Dendritic cell treated with granulocyte-macrophage colony-stimulating factor and Interleukin-4, amounts not matched to agents 40 ng/mL and 50 ng/mL, for 4 days (primary cell): ENCODE measurements at regions not wholly inside any gene's neighbourhood (a gene's known extent, or its start where the extent isn't known, plus 50 kb on each side); places are given as distances from the start of the nearest gene placed in this dataset.

ENCODE experiments used
- H3K27ac Mint-ChIP-seq: one replicate; pipeline ENCODE4 v1.8.0; 2022; ENCODE audit warnings: mild to moderate bottlenecking, mixed read lengths
- H3K27me3 Mint-ChIP-seq: one replicate; pipeline ENCODE4 v1.8.0; 2022; ENCODE audit warnings: mild to moderate bottlenecking, mixed read lengths
- H3K36me3 Mint-ChIP-seq: one replicate; pipeline ENCODE4 v1.8.0; 2022; ENCODE audit warnings: low read depth, mixed read lengths
- H3K4me1 Mint-ChIP-seq: one replicate; pipeline ENCODE4 v1.8.0; 2022; ENCODE audit warnings: low read depth, mixed read lengths
- H3K4me3 Mint-ChIP-seq: one replicate; pipeline ENCODE4 v1.8.0; 2022; ENCODE audit warnings: mild to moderate bottlenecking, moderate library complexity, mixed read lengths
- H3K9me3 Mint-ChIP-seq: one replicate; pipeline ENCODE4 v1.8.0; 2022; ENCODE audit warnings: mixed read lengths
- intact Hi-C: fragments of 100-400 bp; cut with micrococcal nuclease; formaldehyde crosslinking; loops from one replicate; pipeline ENCODE4 v1.15.0; 2022

GRCh38 chr4:82232891-82233290 is 140.9 kb downstream of the HNRNPD start:
- H3K4me1 Mint-ChIP-seq = peaks cover 16% of the 10 kb centered on the region
- no peak overlapping the region for H3K27ac Mint-ChIP-seq
- intact Hi-C loops = no loop called here
- peaks cover 8% of the 10 kb centered on the region for H3K9me3 Mint-ChIP-seq
- no peaks in the 10 kb centered on the region for H3K27me3 Mint-ChIP-seq
- no peaks in the 10 kb centered on the region for H3K36me3 Mint-ChIP-seq
- H3K4me3 Mint-ChIP-seq = no peak overlapping the region

DNA sequence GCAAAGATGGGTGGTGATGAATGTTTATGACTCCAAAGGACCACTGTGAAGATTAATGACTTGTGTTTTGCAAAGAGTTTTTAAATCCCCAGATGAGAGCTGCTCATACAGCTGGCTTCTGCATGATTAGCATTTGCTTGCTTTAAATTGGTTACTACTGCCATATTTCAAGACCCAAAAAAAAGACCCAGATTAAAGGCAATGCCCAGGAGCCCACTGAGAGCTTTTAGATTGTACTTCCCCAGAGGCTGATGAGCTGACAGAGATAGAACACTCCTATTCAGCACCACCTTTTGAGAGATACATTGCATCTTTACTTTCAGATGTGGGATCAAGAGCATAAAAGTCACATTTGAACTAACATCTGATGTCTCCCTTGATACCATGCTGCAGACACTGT is 142.0 kb downstream of the HNRNPD start:
- H3K27me3 Mint-ChIP-seq = no peaks in the 10 kb centered on the region
- intact Hi-C loops = no loop called here

DNA sequence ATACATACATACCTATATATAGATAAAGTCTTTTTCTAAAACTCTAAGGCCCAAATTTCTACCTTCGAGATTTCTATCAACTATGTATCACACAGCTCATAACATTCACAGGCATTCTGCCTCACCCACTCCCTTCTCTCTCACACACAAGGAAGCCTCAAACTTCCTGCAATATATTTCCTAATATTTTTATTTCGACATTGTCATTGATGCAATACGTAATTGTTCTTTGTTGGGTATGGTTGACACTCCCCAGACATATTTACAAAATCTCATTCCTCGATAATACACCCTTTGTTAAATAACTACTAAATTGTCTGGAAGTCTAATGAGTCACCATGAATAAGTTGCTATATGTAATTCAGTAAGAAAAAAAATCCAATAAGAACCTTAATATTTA is 143.5 kb downstream of the HNRNPD start:
- peaks cover 8% of the 10 kb centered on the region for H3K9me3 Mint-ChIP-seq
- H3K4me3 Mint-ChIP-seq = no peak overlapping the region
- no peaks in the 10 kb centered on the region for H3K36me3 Mint-ChIP-seq
- intact Hi-C loops = no loop called here
- peaks cover 20% of the 10 kb centered on the region for H3K4me1 Mint-ChIP-seq
- no peaks in the 10 kb centered on the region for H3K27me3 Mint-ChIP-seq
- no peak overlapping the region for H3K27ac Mint-ChIP-seq

More for the DNA sequence above, 142.0 kb downstream of the HNRNPD start:
- Mint-ChIP-seq H3K4me1 (peaks cover 20% of the 10 kb centered on the region), H3K9me3 (peaks cover 8% of the 10 kb centered on the region), H3K27ac (no peak overlapping the region), H3K36me3 (no peaks in the 10 kb centered on the region), H3K4me3 (no peak overlapping the region)

GRCh38 chr4:82225030-82225429 is 148.8 kb downstream of the HNRNPD start:
- H3K27me3 Mint-ChIP-seq = no peaks in the 10 kb centered on the region
- peaks cover 28% of the 10 kb centered on the region for H3K4me1 Mint-ChIP-seq
- no peaks in the 10 kb centered on the region for H3K36me3 Mint-ChIP-seq
- peak overlapping the region; percentile 42 for H3K27ac Mint-ChIP-seq
- intact Hi-C loops = loop anchor here (5.0 kb wide), 1 partner anchor 42 kb away; no protein-coding TSS in a partner anchor
- H3K9me3 Mint-ChIP-seq = peaks cover 8% of the 10 kb centered on the region
- no peak overlapping the region for H3K4me3 Mint-ChIP-seq

DNA sequence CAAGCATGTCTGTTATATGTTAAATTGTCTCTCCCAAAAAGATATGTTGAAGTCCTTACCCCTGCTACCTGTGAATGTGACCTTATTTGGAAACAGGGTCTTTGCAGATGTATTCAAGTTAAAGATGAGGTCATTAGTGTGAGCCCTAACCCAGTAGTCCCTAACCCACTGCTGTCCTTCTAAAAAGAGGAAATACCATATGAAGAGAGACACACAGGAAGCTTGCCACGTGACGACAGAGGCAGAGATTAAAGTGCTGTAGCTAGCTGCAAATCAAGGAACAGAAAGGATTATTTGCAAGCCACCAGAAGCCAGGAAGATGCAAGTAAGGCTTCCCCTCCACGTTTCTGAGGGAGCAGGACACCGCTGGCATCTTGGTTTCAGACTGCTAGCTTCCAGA is 150.1 kb downstream of the HNRNPD start:
- Mint-ChIP-seq H3K36me3 (no peaks in the 10 kb centered on the region), H3K4me1 (peaks cover 18% of the 10 kb centered on the region), H3K4me3 (no peak overlapping the region), H3K27me3 (no peaks in the 10 kb centered on the region), H3K27ac (peak overlapping the region; percentile 64), H3K9me3 (peaks cover 8% of the 10 kb centered on the region)
- intact Hi-C loops = no loop called here

- intact Hi-C loops = no loop called here
- no peak overlapping the region for H3K4me3 Mint-ChIP-seq
Observed at GRCh38 chr4:82219346-82219745, 154.4 kb downstream of the HNRNPD start.

DNA sequence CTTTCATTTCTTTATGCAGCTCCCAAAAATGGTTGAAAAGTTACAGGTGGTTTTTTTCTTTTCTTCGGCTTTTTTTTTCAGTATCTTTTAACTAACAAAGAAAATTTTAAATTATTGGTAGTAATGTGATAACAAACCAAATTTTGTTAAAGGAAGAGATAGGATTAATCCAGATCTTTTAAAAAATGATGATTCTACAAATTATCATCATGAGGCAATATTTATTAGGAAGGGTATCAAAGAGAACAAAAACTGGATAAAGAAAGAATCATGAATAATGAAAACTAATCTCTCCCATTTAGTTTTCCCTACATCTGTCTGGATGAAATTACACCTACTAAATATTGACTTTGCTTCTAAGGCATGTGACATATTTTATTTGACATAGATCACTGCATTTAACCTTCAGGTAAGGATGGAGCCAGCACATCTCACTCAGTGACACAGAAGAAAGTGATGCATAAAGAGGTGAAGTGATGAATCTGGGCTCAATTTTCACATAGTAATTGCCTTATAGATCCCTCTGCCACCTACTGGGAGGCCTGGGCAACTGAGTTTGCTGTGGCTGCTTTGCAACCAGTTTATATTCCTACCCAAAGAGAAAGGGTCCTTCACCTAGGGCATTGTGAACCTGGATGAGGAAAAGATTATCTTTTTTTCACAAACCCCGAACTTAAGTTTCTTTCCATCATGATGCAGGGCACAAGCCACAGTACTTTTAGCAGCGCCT is 155.6 kb downstream of the HNRNPD start:
- Mint-ChIP-seq H3K9me3 (peaks cover 8% of the 10 kb centered on the region), H3K36me3 (no peaks in the 10 kb centered on the region), H3K27ac (no peak overlapping the region), H3K27me3 (no peaks in the 10 kb centered on the region), H3K4me1 (peaks cover 17% of the 10 kb centered on the region), H3K4me3 (no peak overlapping the region)
- intact Hi-C loops = no loop called here

More at GRCh38 chr4:82219346-82219745, 154.4 kb downstream of the HNRNPD start:
- H3K36me3 Mint-ChIP-seq = no peaks in the 10 kb centered on the region
- H3K4me1 Mint-ChIP-seq = peaks cover 18% of the 10 kb centered on the region
- no peak overlapping the region for H3K27ac Mint-ChIP-seq
- peaks cover 8% of the 10 kb centered on the region for H3K9me3 Mint-ChIP-seq
- H3K27me3 Mint-ChIP-seq = no peaks in the 10 kb centered on the region

DNA sequence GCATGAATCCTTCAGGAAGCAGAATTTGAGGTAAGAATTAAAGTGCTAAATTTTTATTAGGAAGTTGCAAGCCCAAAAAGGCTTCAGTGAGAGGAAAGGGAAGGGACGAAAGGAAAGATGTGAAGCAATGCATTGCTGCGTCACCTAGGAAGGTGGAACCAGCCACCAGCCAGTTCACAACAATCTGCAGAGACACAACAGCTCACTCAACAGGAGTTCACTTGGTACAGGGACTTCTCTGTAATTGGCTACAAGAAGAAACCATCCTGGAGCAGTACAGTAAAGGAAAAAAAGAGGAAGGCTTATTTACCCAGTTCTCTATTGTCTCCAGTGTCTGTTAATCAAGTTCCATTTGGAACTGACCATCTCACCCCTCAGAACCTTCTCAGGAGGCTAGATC is 157.6 kb downstream of the HNRNPD start:
- H3K4me3 Mint-ChIP-seq = no peak overlapping the region
- peaks cover 1% of the 10 kb centered on the region for H3K9me3 Mint-ChIP-seq
- intact Hi-C loops = no loop called here
- H3K27ac Mint-ChIP-seq = peak overlapping the region; percentile 46
- H3K4me1 Mint-ChIP-seq = peaks cover 18% of the 10 kb centered on the region
- no peaks in the 10 kb centered on the region for H3K27me3 Mint-ChIP-seq
- no peaks in the 10 kb centered on the region for H3K36me3 Mint-ChIP-seq

DNA sequence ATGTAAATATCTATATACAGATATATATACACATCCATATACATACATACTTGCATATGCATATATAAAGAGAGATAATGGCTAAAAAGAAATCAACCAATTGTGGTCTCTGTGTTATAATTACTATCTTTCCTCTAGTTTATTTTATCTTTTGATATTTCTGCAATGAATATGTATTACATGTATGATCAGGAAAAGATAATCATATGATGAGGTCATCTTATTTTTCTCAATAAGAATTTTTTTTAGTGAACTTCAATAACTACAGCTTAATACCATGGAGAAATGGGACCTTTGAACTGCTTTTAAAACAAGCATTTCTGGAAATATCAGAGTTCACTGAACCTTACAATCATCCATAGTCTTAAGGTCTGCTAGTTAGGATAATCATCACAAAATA is 158.0 kb downstream of the HNRNPD start:
- peaks cover 18% of the 10 kb centered on the region for H3K4me1 Mint-ChIP-seq
- H3K9me3 Mint-ChIP-seq = no peaks in the 10 kb centered on the region
- no peak overlapping the region for H3K4me3 Mint-ChIP-seq
- intact Hi-C loops = no loop called here
- no peaks in the 10 kb centered on the region for H3K36me3 Mint-ChIP-seq
- H3K27me3 Mint-ChIP-seq = no peaks in the 10 kb centered on the region
- H3K27ac Mint-ChIP-seq = peak overlapping the region; percentile 46

- peaks cover 18% of the 10 kb centered on the region for H3K4me1 Mint-ChIP-seq
- intact Hi-C loops = no loop called here
- H3K4me3 Mint-ChIP-seq = no peak overlapping the region
- no peaks in the 10 kb centered on the region for H3K36me3 Mint-ChIP-seq
- H3K9me3 Mint-ChIP-seq = no peaks in the 10 kb centered on the region
- H3K27ac Mint-ChIP-seq = no peak overlapping the region
- no peaks in the 10 kb centered on the region for H3K27me3 Mint-ChIP-seq
Observed at GRCh38 chr4:82215039-82215438, 158.8 kb downstream of the HNRNPD start.

GRCh38 chr4:82213485-82214417 is 160.0 kb downstream of the HNRNPD start:
- Mint-ChIP-seq H3K36me3 (no peaks in the 10 kb centered on the region), H3K27me3 (no peaks in the 10 kb centered on the region), H3K4me1 (peaks cover 18% of the 10 kb centered on the region), H3K27ac (no peak overlapping the region), H3K9me3 (no peaks in the 10 kb centered on the region), H3K4me3 (no peak overlapping the region)
- intact Hi-C loops = no loop called here

GRCh38 chr4:82201805-82202641 is 171.8 kb downstream of the HNRNPD start:
- Mint-ChIP-seq H3K9me3 (no peaks in the 10 kb centered on the region), H3K27ac (no peak overlapping the region), H3K4me3 (no peak overlapping the region), H3K36me3 (no peaks in the 10 kb centered on the region), H3K27me3 (no peaks in the 10 kb centered on the region), H3K4me1 (peaks cover 10% of the 10 kb centered on the region)
- intact Hi-C loops = loop anchor here (1.0 to 10.0 kb wide), 4 partner anchors 65 to 796 kb away; no protein-coding TSS in a partner anchor

DNA sequence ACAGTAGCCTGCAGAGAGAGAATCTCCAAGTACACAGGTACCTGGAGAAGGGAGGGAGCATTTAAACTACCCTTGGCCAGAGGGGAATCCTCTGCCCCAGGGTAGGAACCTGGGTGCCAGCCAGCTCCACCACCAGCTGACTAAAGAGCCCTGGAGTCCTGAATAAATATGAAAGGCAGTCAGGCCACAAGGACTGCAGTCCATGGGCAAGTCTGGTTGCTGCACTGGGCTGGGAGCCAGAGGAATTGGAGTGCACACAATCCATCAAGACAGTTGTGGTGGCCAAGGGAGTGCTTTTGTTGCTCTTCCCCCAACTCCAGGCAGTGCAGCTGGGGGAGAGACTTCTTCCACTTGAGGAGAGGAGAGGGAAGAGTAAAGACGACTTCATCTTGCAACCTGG is 172.5 kb downstream of the HNRNPD start:
- intact Hi-C loops = loop anchor here (5.0 to 10.0 kb wide), 3 partner anchors 66 to 357 kb away; no protein-coding TSS in a partner anchor
- H3K9me3 Mint-ChIP-seq = no peaks in the 10 kb centered on the region
- H3K27ac Mint-ChIP-seq = no peak overlapping the region
- H3K4me3 Mint-ChIP-seq = no peak overlapping the region
- no peaks in the 10 kb centered on the region for H3K36me3 Mint-ChIP-seq
- H3K4me1 Mint-ChIP-seq = peaks cover 10% of the 10 kb centered on the region
- no peaks in the 10 kb centered on the region for H3K27me3 Mint-ChIP-seq
